GM12873 (cell line): ENCODE measurements at regions not wholly inside any gene's neighbourhood (a gene's known extent, or its start where the extent isn't known, plus 50 kb on each side); places are given as distances from the start of the nearest gene placed in this dataset.

Experiments
- TF ChIP-seq, protein P1 (sequence below): IDR thresholded peaks from 2 replicates; pipeline ENCODE4 v1.5.1; 2012; ENCODE audit warnings: low read depth, mild to moderate bottlenecking, moderate library complexity, low read length, control low read depth; ENCODE audit not compliant: insufficient read depth; ENCODE audit errors: missing control alignments

DNA sequence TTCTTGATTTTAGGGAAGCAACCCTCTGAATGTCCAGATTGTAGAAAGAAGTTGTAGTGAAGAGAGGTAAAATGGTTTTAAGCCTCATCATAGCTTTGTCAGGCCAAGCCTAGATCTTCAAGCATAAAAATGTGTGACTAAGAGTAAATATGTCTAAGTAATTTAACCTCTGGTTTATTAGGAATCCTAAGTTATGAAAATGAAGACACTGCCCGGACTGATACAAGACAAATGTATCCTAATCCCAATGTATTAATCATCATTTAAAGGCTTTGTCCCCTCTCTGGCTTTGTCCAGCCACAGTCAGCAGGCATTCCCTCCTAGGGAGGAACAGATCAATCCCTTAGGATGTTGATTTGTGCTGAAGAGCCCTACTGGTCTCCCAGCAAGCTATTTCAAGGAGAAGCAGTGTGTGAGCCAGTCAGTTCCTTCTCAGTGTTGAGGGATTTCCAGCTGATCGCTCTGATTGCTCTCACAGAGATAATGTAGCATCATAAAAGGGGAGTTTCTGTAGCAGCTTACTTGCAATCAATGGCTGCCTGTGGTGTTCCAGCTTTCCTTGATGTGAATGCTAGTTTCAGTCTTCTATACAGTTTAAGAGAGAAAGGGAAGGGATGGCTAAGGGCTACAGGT is 796.1 kb downstream of the EPHA4 start:
- TF ChIP-seq, protein P1, sequence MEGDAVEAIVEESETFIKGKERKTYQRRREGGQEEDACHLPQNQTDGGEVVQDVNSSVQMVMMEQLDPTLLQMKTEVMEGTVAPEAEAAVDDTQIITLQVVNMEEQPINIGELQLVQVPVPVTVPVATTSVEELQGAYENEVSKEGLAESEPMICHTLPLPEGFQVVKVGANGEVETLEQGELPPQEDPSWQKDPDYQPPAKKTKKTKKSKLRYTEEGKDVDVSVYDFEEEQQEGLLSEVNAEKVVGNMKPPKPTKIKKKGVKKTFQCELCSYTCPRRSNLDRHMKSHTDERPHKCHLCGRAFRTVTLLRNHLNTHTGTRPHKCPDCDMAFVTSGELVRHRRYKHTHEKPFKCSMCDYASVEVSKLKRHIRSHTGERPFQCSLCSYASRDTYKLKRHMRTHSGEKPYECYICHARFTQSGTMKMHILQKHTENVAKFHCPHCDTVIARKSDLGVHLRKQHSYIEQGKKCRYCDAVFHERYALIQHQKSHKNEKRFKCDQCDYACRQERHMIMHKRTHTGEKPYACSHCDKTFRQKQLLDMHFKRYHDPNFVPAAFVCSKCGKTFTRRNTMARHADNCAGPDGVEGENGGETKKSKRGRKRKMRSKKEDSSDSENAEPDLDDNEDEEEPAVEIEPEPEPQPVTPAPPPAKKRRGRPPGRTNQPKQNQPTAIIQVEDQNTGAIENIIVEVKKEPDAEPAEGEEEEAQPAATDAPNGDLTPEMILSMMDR, result no peak

DNA sequence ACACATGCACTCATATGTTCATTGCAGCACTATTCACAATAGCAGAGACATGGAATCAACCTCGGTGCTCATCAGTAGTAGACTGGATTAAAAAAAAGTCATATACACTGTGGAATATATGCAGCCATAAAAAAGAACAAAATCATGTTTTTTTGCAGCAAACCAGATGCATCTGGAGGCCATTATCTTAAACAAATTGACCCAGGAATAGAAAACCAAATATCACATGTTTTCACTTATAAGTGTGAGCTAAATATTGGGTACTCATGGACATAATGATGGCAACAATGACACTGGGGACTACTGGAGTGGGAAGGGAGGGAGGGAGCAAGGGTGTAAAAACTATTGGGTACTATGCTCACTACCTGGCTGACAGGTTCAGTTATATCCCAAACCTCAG is 792.6 kb downstream of the EPHA4 start:
- TF ChIP-seq, protein P1, result no peak

DNA sequence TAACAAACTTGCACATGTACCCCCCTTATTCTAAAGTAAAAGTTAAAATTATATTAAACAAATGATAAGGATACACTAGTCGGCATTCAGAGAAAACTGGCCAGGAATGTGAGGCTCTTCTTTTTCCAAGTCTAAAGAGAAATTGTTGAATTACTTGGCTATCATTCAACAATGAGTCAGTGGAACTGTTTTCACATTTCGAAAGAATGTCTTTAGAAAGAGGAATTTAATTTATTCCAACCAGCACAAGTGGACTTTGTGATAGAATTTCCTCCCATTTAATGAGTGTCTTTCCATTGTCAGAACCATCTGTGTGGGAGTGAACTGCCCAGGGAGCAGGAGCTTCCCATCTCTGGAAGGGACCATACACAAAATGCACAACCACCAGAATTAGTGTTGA is 792.2 kb downstream of the EPHA4 start:
- TF ChIP-seq, protein P1, result no peak

DNA sequence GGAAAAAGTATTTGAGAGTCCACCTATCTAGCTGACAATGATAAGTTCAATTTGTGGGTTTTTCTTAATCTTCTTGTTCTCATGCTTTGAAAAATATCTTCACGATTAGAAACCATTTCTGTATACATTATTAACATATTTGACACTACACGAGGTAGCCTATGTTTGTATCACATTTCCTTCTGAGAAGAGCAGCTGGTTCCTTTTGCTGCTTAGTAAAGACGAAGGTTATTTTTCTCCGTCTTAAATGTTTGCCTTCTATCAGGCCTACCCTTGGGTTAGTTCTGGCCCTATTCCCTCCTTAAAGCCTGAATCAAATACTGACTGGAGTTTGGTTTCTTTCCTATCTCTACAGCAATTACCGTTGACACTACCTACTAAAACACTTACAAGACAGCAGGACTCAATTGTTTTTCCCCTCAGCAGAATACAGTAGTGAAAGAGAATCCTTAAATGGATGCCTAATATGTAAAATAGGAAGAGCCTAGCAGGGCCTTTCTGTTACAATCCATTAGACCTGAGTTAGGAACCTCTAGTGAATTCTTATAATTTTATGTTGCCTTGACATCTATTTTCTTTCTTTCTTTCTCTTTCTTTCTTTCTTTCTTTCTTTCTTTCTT is 790.4 kb downstream of the EPHA4 start:
- TF ChIP-seq, protein P1, result no peak

DNA sequence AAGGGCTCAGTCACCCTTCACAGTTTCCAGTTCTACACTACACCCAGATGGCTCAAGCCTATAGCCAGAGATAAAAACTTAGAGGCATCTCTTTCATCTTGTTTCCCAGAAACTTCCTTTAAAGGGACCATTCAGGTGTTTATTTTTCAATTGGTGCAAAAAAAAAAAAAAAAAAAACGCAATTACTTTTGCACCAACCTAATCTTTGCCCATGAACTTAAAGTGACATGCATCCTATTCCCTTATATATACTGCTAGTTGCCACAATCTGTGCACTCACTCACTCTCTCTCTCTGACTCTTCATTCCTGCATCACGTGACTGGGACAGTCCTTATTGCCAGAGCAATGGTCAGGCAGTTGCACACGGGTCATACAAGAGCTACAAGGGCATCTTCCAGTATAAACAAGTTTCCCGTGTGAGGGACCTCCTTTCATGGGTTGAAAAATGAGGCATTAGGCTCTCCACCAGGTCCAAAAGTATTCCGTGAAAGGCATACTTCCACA is 789.4 kb downstream of the EPHA4 start:
- TF ChIP-seq, protein P1, result no peak

DNA sequence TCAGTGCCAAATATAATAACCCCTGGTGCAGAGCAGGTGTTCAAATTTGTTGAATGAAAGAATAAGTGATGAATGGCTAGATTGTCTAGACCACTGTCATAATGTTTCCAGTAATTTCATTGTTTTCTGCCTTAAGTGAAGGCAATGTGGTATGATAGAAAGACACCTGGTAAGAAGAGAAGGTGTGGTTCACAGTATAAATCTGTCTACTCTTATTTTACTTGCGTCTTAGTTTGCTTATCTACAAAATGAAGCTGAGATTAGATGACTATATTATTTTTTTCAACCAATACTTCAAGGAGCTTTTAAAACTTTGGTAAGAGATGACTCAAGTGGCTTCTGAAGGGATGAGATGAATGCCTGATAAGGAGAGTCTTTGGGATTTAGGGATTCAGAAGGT is 788.4 kb downstream of the EPHA4 start:
- TF ChIP-seq, protein P1, result no peak

DNA sequence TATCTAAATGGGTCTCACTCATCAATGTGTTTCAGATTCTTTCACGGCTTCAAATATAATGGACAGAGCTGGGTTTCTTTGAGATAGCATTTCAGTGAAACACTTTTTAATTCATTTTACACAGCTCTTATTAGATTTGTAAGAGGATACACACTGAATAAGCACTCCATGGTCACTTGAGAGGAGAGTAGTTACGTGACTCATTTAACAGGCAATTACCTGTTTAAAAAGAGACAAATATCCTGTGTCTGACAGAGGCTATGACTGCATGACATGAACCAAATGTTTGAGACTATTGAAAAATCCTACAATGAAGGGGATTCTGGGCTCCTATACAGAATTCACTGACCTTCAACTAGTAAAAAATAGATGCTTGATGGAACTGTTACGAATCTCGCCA is 786.9 kb downstream of the EPHA4 start:
- TF ChIP-seq, protein P1, result no peak
